HG03342 (cell line): ENCODE measurements at regions not wholly inside any gene's neighbourhood (a gene's known extent, or its start where the extent isn't known, plus 50 kb on each side); places are given as distances from the start of the nearest gene placed in this dataset.

Experiments
- ATAC-seq: cut with Tn5 transposase; IDR thresholded peaks from one replicate; pipeline ENCODE4 v1.9.1; 2021; ENCODE audit warnings: mild to moderate bottlenecking, moderate library complexity; ENCODE audit not compliant: unreplicated experiment

DNA sequence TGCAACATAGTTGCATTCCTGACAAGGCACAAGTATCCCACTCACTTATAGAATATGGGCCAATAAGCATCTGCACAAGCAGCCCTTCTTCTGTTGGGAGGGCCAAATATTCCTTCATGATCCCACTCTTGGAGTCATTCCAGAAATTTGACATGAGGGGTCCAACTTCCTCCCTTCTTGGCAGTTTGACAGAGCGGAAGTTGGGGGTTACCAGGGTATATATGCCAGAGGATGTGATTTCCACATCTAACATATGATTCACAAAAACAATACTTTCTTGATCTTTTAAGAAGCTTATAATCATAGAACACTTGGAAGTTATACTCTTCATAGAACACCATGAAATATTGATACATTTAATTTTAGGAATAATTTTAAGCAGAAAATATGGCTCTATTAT lies 100.9 kb upstream of the CRBN start:
- ATAC-seq = no peak

- ATAC-seq = no peak
Observed at GRCh38 chr3:3278073-3278472, 98.6 kb upstream of the CRBN start.

- ATAC-seq = no peak
Observed at GRCh38 chr3:3276630-3277029, 97.1 kb upstream of the CRBN start.

GRCh38 chr3:3264796-3265195 lies 85.3 kb upstream of the CRBN start:
- no peak for ATAC-seq

DNA sequence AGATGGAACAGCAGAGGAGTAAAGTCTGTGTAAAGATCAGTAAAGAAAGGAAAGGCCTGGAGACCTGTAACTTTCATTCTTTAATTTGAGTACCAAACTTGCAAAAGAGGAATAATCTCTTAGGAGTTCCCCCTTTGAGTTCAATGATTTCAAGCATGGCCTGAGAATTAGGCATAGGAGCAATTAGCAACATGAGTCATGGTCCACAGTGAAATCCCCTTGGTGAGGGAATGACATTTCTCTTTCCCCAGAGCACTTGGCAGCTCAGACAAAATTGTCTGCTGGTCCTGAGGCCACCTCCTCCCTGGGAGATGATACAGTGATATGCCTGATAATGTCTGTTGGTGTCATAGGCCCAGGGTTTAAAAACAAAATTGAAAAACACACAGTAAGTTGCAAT lies 81.4 kb upstream of the CRBN start:
- no peak for ATAC-seq

DNA sequence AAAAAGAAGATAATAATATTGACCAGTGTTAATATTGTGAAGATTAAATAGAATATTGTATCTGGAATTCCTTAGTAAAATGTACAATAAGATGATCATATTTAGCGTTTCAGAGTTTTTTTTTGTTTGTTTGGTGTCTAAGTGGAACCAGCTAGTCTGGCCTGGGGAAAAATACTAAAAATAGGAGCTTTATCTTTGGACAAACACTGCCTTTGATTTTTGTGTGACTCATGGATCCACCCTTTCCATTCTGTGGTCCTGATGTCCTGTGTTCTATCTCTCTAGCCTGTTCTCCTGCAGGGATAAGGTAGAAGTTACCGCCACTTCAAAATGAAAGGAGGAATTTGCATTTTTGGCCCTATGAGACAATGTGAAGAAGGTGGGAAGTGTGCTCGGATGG lies 79.7 kb upstream of the CRBN start:
- ATAC-seq = no peak

DNA sequence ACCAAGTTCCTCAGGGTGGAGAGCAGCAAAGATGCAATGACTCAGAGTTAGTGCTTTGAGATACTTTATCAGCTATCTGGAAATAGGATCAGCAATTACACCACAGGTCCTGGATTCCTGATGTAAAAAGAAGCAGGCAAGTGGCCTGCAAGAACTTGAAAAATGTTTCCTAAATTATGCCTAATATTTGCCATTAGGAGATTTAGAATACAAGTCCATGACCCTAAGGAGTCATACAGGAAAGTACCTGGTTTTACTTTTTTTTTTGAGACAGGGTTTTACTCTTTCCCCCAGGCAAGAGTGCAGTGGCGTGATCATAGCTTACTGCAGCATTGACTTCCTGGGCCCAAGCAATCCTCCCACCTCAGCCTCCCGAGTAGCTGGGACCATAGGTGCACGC lies 78.8 kb upstream of the CRBN start:
- no peak for ATAC-seq

DNA sequence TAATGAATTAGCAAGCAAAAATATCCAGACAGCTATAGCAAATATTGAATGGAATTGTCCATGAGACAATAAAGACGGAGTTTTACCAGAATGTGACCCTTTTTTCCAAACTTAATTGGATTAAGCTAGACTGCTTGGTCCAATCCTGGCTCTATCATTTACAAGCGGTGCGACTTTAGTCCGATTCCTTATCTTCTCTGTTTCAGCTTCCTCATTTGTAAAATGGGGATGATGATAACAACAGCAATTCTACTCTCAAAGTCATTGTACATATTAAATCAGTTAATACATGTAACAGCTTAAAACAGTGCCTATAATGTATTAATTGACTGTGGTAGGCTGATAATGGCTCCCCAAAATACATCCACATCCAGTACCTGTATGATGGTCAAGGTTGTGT lies 62.1 kb upstream of the CRBN start:
- ATAC-seq = no peak

GRCh38 chr3:3240986-3241385 lies 61.5 kb upstream of the CRBN start:
- no peak for ATAC-seq

- no peak for ATAC-seq
Observed at GRCh38 chr3:3237979-3238378, 58.5 kb upstream of the CRBN start.

- no peak for ATAC-seq
Observed at GRCh38 chr3:3232251-3232650, 52.8 kb upstream of the CRBN start.
